ENCODE measurements at regions not wholly inside any gene's neighbourhood (a gene's known extent, or its start where the extent isn't known, plus 50 kb on each side); places are given as distances from the start of the nearest gene placed in this dataset.

DNA sequence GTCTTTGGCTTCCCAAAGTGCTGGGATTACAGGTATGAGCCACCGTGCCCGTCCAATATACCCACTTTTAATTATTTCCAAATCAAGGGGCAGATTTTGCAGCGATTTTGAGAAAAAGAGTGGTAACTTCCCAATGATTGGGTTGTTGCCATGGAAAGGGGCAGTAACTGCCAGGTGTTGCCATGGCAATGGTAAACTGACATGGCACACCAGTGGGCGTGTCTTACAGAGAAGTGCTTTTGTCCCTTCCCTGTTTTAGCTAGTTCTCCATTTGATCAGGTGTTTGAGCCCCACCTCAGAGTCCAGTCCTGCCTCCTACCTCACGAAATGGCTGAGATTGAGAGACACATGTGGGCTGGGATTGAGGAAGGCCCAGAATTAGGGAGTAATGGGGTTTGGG is 86.3 kb upstream of the IER5L start:
- DNase-seq (ENCODE audit: low spot score): no peak
- no peak for TF ChIP-seq EZH2 (IDR thresholded peaks at IDR 0.05; ENCODE audit: borderline replicate concordance, low read depth, low read length, poor library complexity, severe bottlenecking)
- TF ChIP-seq, protein P1, sequence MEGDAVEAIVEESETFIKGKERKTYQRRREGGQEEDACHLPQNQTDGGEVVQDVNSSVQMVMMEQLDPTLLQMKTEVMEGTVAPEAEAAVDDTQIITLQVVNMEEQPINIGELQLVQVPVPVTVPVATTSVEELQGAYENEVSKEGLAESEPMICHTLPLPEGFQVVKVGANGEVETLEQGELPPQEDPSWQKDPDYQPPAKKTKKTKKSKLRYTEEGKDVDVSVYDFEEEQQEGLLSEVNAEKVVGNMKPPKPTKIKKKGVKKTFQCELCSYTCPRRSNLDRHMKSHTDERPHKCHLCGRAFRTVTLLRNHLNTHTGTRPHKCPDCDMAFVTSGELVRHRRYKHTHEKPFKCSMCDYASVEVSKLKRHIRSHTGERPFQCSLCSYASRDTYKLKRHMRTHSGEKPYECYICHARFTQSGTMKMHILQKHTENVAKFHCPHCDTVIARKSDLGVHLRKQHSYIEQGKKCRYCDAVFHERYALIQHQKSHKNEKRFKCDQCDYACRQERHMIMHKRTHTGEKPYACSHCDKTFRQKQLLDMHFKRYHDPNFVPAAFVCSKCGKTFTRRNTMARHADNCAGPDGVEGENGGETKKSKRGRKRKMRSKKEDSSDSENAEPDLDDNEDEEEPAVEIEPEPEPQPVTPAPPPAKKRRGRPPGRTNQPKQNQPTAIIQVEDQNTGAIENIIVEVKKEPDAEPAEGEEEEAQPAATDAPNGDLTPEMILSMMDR (conservative IDR thresholded peaks at IDR 0.05; ENCODE audit: low read depth, low read length): no peak
- Histone ChIP-seq H3K36me3 (ENCODE audit: insufficient read depth, low read length, poor library complexity, severe bottlenecking) (no peaks in the 10 kb centered on the region), H3K27ac (ENCODE audit: low read depth, low read length, poor library complexity, severe bottlenecking) (no peak overlapping the region), H3K4me1 (ENCODE audit: insufficient read depth, low read length, poor library complexity, severe bottlenecking) (no peaks in the 10 kb centered on the region), H3K4me3 (ENCODE audit: low read depth, low read length, poor library complexity, severe bottlenecking) (no peak overlapping the region), H3K27me3 (replicated peaks; ENCODE audit: insufficient read depth, low read depth, low read length, poor library complexity) (no peaks in the 10 kb centered on the region), H3K9me3 (ENCODE audit: low read depth, low read length, poor library complexity, severe bottlenecking) (no peaks in the 10 kb centered on the region)
- ChIA-PET CTCF (no interaction called here), POLR2A (ENCODE audit: low non-redundant PET) (no interaction called here)
- intact Hi-C loops (cut with micrococcal nuclease; ENCODE audit: unreplicated experiment): no loop called here
- BruUV-seq (replicated peaks): no TSS peak

DNA sequence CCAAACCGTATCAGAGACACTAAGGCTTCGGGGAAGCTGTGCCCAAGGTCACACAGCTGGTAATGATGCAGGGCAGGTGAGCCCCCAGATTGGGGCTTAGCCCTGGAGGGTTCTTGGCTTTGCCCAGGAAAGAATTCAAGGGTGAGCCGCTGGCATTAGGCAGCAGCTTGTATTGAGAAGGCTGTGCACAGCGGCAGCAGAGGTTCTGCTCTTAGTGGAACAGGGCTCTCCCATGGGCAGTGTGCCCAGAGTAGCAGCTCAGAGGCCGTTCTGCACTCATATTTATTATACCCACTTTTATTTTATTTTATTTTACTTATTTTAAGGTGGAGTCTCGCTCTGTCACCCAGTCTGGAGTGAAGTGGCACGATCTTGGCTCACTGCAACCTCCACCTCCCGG is 85.8 kb upstream of the IER5L start:
- intact Hi-C loops (cut with micrococcal nuclease; ENCODE audit: unreplicated experiment): no loop called here

DNA sequence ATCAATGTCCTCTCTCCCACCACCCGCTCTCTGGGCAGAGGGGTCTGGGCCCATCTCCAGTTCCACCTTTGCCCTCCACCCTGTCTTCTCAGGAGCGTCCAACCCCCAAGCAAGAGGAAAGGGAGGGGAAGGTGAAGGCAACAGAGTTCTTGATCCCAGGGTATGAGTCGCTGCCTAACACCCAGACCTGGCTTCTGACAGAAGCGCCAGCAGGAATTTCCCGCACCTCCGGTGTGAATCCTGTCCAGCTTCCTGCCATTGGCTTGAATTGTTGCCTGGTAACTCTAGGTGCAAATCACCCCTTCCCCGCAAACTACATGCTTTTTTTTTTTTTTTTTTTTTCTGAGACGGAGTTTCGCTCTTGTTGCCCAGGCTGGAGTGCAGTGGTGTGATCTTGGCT is 84.2 kb upstream of the IER5L start:
- Histone ChIP-seq H3K36me3 (ENCODE audit: insufficient read depth, low read length, poor library complexity, severe bottlenecking) (no peaks in the 10 kb centered on the region), H3K9me3 (ENCODE audit: low read depth, low read length, poor library complexity, severe bottlenecking) (no peaks in the 10 kb centered on the region), H3K27me3 (replicated peaks; ENCODE audit: insufficient read depth, low read depth, low read length, poor library complexity) (no peaks in the 10 kb centered on the region), H3K4me1 (ENCODE audit: insufficient read depth, low read length, poor library complexity, severe bottlenecking) (no peaks in the 10 kb centered on the region), H3K27ac (ENCODE audit: low read depth, low read length, poor library complexity, severe bottlenecking) (no peak overlapping the region), H3K4me3 (ENCODE audit: low read depth, low read length, poor library complexity, severe bottlenecking) (no peak overlapping the region)
- ChIA-PET POLR2A (ENCODE audit: low non-redundant PET) (no interaction called here), CTCF (no interaction called here)
- intact Hi-C loops (cut with micrococcal nuclease; ENCODE audit: unreplicated experiment): no loop called here
- no peak for TF ChIP-seq EZH2 (IDR thresholded peaks at IDR 0.05; ENCODE audit: borderline replicate concordance, low read depth, low read length, poor library complexity, severe bottlenecking)
- TF ChIP-seq, protein P1 (conservative IDR thresholded peaks at IDR 0.05; ENCODE audit: low read depth, low read length): no peak
- BruUV-seq (replicated peaks): no TSS peak
- DNase-seq (ENCODE audit: low spot score): no peak

More for the DNA sequence above, 85.8 kb upstream of the IER5L start:
- DNase-seq (ENCODE audit: low spot score): no peak
- CTCF ChIA-PET: no interaction called here
- H3K9me3 ChIP-seq (ENCODE audit: low read depth, low read length, poor library complexity, severe bottlenecking): no peaks in the 10 kb centered on the region
- no TSS peak for BruUV-seq (replicated peaks)
- H3K4me3 ChIP-seq (ENCODE audit: low read depth, low read length, poor library complexity, severe bottlenecking): no peak overlapping the region
- H3K27me3 ChIP-seq (replicated peaks; ENCODE audit: insufficient read depth, low read depth, low read length, poor library complexity): no peaks in the 10 kb centered on the region
- POLR2A ChIA-PET (ENCODE audit: low non-redundant PET): no interaction called here
- TF ChIP-seq, protein P1 (conservative IDR thresholded peaks at IDR 0.05; ENCODE audit: low read depth, low read length): no peak
- TF ChIP-seq EZH2 (IDR thresholded peaks at IDR 0.05; ENCODE audit: borderline replicate concordance, low read depth, low read length, poor library complexity, severe bottlenecking): no peak
- H3K4me1 ChIP-seq (ENCODE audit: insufficient read depth, low read length, poor library complexity, severe bottlenecking): no peaks in the 10 kb centered on the region
- no peaks in the 10 kb centered on the region for H3K36me3 ChIP-seq (ENCODE audit: insufficient read depth, low read length, poor library complexity, severe bottlenecking)
- H3K27ac ChIP-seq (ENCODE audit: low read depth, low read length, poor library complexity, severe bottlenecking): no peak overlapping the region
